ENCODE measurements at regions not wholly inside any gene's neighbourhood (a gene's known extent, or its start where the extent isn't known, plus 50 kb on each side); places are given as distances from the start of the nearest gene placed in this dataset.

DNA sequence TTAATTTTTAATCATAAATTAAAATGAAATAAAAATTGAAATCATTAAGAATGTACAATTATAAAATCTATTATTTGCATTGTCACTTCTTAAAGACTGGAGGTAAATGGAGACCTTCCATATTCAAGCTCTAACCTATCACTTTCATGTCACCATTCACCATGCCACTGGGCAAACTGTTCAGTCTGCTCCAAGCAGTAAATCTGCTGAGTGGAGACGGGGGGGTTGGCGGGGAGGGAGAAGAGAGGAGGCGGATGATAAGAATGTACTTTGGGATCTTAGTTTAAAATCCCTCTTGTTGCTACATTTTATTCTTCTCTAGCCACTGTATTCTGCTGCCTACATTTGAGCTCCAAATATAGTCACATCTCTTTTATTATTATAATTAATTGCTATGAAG is 365.9 kb upstream of the NFIA start:
- TF ChIP-seq, protein P1, sequence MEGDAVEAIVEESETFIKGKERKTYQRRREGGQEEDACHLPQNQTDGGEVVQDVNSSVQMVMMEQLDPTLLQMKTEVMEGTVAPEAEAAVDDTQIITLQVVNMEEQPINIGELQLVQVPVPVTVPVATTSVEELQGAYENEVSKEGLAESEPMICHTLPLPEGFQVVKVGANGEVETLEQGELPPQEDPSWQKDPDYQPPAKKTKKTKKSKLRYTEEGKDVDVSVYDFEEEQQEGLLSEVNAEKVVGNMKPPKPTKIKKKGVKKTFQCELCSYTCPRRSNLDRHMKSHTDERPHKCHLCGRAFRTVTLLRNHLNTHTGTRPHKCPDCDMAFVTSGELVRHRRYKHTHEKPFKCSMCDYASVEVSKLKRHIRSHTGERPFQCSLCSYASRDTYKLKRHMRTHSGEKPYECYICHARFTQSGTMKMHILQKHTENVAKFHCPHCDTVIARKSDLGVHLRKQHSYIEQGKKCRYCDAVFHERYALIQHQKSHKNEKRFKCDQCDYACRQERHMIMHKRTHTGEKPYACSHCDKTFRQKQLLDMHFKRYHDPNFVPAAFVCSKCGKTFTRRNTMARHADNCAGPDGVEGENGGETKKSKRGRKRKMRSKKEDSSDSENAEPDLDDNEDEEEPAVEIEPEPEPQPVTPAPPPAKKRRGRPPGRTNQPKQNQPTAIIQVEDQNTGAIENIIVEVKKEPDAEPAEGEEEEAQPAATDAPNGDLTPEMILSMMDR (optimal IDR thresholded peaks at IDR 0.05 in 1 of 3, IDR thresholded peaks at IDR 0.05 in 1 of 3, conservative IDR thresholded peaks at IDR 0.05 in 1 of 3; ENCODE audit: extremely low read depth in 1 of 3, insufficient read depth in 2 of 3, low read length in 3 of 3) = no peak
- no peak for TF ChIP-seq EZH2 (IDR thresholded peaks at IDR 0.05; ENCODE audit: low read length)

Measured in keratinocyte (primary cell).